ENCODE measurements at regions not wholly inside any gene's neighbourhood (a gene's known extent, or its start where the extent isn't known, plus 50 kb on each side); places are given as distances from the start of the nearest gene placed in this dataset.

DNA sequence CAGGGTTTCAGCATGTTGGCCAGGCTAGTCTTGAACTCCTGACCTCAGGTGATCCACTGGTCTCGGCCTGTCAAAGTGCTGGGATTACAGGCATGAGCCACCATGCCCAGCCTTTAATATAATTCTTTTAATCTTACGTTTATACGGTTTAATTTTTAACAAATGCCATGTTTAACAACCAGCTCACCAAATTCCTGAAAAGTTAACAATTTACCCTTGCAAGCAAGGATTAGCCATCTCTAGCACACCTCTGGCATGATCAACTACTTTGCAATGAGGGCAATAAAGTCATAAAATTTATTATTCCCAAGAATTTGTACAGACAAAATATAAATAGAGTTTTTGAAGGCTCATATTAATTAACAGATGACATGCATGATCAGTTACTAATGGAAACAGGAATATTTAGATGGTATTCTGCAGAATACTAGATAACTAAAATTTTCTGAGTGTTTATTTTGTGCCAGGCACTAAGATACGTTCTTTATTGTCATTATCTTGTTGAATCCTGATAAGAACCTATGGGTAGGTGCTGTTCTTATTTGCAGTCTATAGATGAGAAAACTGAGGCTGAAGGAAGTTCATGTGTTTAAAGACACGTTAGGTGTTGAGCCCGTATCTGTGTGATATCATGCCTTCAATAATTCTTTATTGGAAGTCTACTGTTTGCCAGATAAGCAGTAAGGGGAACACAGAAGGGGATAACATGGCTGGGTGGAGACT lies 190.1 kb downstream of the CDCA7 start:
- TF ChIP-seq, protein P1, sequence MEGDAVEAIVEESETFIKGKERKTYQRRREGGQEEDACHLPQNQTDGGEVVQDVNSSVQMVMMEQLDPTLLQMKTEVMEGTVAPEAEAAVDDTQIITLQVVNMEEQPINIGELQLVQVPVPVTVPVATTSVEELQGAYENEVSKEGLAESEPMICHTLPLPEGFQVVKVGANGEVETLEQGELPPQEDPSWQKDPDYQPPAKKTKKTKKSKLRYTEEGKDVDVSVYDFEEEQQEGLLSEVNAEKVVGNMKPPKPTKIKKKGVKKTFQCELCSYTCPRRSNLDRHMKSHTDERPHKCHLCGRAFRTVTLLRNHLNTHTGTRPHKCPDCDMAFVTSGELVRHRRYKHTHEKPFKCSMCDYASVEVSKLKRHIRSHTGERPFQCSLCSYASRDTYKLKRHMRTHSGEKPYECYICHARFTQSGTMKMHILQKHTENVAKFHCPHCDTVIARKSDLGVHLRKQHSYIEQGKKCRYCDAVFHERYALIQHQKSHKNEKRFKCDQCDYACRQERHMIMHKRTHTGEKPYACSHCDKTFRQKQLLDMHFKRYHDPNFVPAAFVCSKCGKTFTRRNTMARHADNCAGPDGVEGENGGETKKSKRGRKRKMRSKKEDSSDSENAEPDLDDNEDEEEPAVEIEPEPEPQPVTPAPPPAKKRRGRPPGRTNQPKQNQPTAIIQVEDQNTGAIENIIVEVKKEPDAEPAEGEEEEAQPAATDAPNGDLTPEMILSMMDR (IDR thresholded peaks at IDR 0.05; ENCODE audit: low read depth, low read length): no peak
- no peak for DNase-seq
- Histone ChIP-seq H3K27me3 (no peaks in the 10 kb centered on the region), H3K36me3 (no peaks in the 10 kb centered on the region), H3K4me3 (ENCODE audit: low read depth, low read length) (no peak overlapping the region), H3K4me1 (no peaks in the 10 kb centered on the region), H3K9me3 (no peaks in the 10 kb centered on the region)

DNA sequence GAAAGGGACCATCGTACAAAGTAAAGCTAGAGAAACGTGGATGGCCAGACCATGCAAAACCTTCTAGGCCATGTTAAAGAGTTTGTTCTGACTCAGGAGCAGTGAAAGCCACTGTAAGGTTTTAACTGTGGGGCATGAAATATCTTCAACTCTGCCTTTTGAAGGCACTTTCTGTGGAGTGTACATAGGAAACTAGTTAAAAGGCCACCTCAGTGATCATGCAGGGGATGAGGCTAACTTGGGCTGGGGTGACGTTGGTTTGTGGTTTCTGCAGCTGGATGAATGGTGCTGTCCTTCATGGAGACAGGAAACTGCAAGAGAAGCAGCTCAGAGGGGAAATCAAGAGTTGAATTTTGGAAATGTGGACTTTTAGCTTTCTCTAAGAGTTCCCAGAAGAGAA lies 190.7 kb downstream of the CDCA7 start:
- Histone ChIP-seq H3K4me3 (ENCODE audit: low read depth, low read length) (no peak overlapping the region), H3K4me1 (no peaks in the 10 kb centered on the region), H3K27me3 (no peaks in the 10 kb centered on the region), H3K9me3 (no peaks in the 10 kb centered on the region), H3K36me3 (no peaks in the 10 kb centered on the region)
- DNase-seq: no peak
- TF ChIP-seq, protein P1 (IDR thresholded peaks at IDR 0.05; ENCODE audit: low read depth, low read length): no peak

DNA sequence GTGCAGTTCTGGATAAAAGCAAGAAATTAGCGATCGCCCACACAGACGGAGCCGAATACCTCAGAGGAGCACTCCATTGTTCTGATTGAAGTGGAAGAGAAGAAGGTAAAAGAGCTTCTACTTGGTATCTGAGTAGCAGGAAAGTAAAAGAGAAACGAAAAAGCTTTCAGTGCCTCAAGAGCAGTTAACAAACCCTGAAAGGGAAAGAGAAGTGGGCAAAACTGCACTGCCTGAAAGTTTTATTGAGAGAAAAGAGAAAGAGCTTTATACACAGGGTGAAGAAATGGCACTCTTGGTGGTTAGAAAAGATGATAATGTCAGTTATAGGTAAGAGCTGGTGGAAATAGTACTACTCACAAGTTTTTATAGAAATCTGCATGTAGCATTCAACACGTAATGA lies 192.8 kb downstream of the CDCA7 start:
- no peak for DNase-seq
- H3K4me1 ChIP-seq: no peaks in the 10 kb centered on the region
- TF ChIP-seq, protein P1 (IDR thresholded peaks at IDR 0.05; ENCODE audit: low read depth, low read length): no peak
- no peaks in the 10 kb centered on the region for H3K27me3 ChIP-seq
- no peak overlapping the region for H3K4me3 ChIP-seq (ENCODE audit: low read depth, low read length)
- no peaks in the 10 kb centered on the region for H3K36me3 ChIP-seq
- no peaks in the 10 kb centered on the region for H3K9me3 ChIP-seq

DNA sequence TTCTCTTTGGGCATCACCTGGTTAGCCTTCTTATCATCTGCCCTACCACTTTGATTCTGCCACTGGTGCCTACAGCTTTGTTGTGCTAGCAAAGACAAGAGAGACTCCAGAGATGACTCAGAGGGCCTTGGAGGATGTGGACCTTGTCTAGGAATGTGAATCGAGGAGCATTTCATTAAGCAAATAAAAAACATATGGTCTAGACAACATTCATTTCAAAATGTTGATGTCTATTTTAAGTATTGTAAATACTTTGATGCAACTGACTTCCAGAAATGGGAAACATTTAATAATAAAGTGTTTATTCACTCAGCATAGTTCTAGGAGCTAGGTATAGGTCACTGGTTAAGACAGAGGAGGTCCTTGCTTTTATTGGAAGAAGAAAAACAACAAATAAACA lies 195.5 kb downstream of the CDCA7 start:
- Histone ChIP-seq H3K4me1 (no peaks in the 10 kb centered on the region), H3K36me3 (no peaks in the 10 kb centered on the region), H3K9me3 (no peaks in the 10 kb centered on the region), H3K27me3 (no peaks in the 10 kb centered on the region), H3K4me3 (ENCODE audit: low read depth, low read length) (no peak overlapping the region)
- DNase-seq: no peak
- TF ChIP-seq, protein P1 (IDR thresholded peaks at IDR 0.05; ENCODE audit: low read depth, low read length): no peak

DNA sequence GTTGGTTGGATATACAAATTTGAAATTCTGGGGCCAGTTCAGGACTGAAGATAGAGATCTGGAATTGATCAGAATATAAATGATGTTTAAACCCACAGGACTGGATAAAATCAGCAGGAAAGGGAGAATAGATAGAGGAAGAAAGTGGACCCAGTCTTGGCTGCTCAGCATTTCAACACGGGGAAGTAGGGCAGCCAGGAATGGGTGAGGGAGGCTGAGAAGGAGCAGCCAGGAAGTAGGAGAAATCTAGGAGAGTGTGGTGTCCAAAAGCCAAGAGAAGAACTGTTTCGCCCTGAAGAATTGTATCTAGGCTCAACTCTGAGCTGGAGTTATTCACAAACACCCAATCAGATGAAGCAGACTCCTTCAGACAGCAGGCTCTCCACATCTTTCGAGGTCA lies 197.9 kb downstream of the CDCA7 start:
- Histone ChIP-seq H3K36me3 (no peaks in the 10 kb centered on the region), H3K4me3 (ENCODE audit: low read depth, low read length) (no peak overlapping the region), H3K9me3 (no peaks in the 10 kb centered on the region), H3K4me1 (no peaks in the 10 kb centered on the region), H3K27me3 (peaks cover 9% of the 10 kb centered on the region; the same call in 1 of the 2 replicates)
- DNase-seq: no peak
- TF ChIP-seq, protein P1 (IDR thresholded peaks at IDR 0.05; ENCODE audit: low read depth, low read length): no peak

DNA sequence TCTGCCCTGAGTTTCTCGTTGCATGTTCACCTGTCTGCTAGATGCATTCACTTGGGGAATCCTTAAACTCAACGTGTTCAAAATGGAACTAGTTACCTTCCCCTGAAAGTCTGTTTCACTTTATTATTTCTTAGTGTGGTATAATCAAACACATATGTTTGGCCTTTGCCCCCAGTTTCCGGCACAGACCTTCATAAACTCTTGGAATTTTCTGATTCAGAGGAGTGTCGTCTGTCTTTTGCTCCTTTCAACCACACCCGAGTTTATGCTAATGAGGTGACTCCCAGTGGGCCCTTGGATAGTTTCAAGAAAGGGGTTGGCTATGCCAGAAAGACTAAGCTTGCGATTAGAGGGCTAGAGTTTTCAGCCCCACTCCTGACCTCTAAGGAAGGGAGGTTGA lies 198.9 kb downstream of the CDCA7 start:
- TF ChIP-seq, protein P1 (IDR thresholded peaks at IDR 0.05; ENCODE audit: low read depth, low read length): no peak
- Histone ChIP-seq H3K4me1 (no peaks in the 10 kb centered on the region), H3K36me3 (no peaks in the 10 kb centered on the region), H3K9me3 (no peaks in the 10 kb centered on the region), H3K27me3 (peaks cover 12% of the 10 kb centered on the region; the same call in 1 of the 2 replicates), H3K4me3 (ENCODE audit: low read depth, low read length) (no peak overlapping the region)
- no peak for DNase-seq
